HEK293 (cell line): ENCODE measurements at regions not wholly inside any gene's neighbourhood (a gene's known extent, or its start where the extent isn't known, plus 50 kb on each side); places are given as distances from the start of the nearest gene placed in this dataset.

Experiments
- CTCF ChIP-seq: fragments of 450-650 bp; formaldehyde crosslinking; IDR thresholded peaks from 2 replicates; pipeline ENCODE4 v1.5.1; 2016; ENCODE audit warnings: missing biosample characterization, missing genetic modification characterization
- OSR2 ChIP-seq: fragments of 450-650 bp; formaldehyde crosslinking; IDR thresholded peaks from 2 replicates; pipeline ENCODE4 v1.5.1; 2016; ENCODE audit warnings: missing biosample characterization, missing genetic modification characterization
- PATZ1 ChIP-seq: fragments of 450-650 bp; formaldehyde crosslinking; IDR thresholded peaks from 2 replicates; pipeline ENCODE4 v1.5.1; 2016; ENCODE audit warnings: missing biosample characterization, missing genetic modification characterization
- ZBTB48 ChIP-seq: fragments of 450-650 bp; formaldehyde crosslinking; IDR thresholded peaks from 2 replicates; pipeline ENCODE4 v1.5.1; 2016; ENCODE audit warnings: missing biosample characterization, missing genetic modification characterization

- no peak for TF ChIP-seq PATZ1 (tag by site-specific recombination)
- TF ChIP-seq ZBTB48 (tag by site-specific recombination), result no peak
- TF ChIP-seq CTCF (tag by site-specific recombination), result no peak
- TF ChIP-seq OSR2 (tag by site-specific recombination), result no peak
These were observed 52.1 kb downstream of the PALM2AKAP2 start for GRCh38 chr9:109831998-109832658.
